Gastroesophageal sphincter (tissue), 4 donors: ENCODE measurements at regions not wholly inside any gene's neighbourhood (a gene's known extent, or its start where the extent isn't known, plus 50 kb on each side); places are given as distances from the start of the nearest gene placed in this dataset.

Experiments
- ATAC-seq: fragments of 150-250 bp; one replicate; pipeline ENCODE4 v1.9.1; 2016; ENCODE audit warnings: mild to moderate bottlenecking, moderate library complexity
- H3K27ac ChIP-seq, 4 donors: fragments of 200-600 bp; sonication (generic) in 3 of 4; 1 replicate in 3 of 4; 2 replicates in 1 of 4; pipeline ENCODE4 v1.5.1; 2016 to 2019
- H3K27me3 ChIP-seq: fragments of 200-600 bp; sonication (generic); one replicate; pipeline ENCODE4 v1.5.1; 2019
- H3K36me3 ChIP-seq, 2 donors: fragments of 200-600 bp; sonication (generic); one replicate each; pipeline ENCODE4 v1.5.1; 2019; ENCODE audit warnings: control low read depth in 1 of 2
- H3K4me1 ChIP-seq, 3 donors: fragments of 200-600 bp; sonication (generic); 1 replicate in 2 of 3; 2 replicates in 1 of 3; pipeline ENCODE4 v1.5.1; 2016 to 2019; ENCODE audit warnings: control low read depth in 2 of 3
- H3K4me3 ChIP-seq, 2 donors: fragments of 200-600 bp; sonication (generic); one replicate each; pipeline ENCODE4 v1.5.1; 2019; ENCODE audit warnings: mild to moderate bottlenecking in 1 of 2, moderate library complexity in 1 of 2
- H3K9me3 ChIP-seq, 3 donors: fragments of 200-600 bp; sonication (generic); one replicate each; pipeline ENCODE4 v1.5.1; 2017 to 2019; ENCODE audit warnings: control low read depth in 2 of 3
- EP300 ChIP-seq: sonication (generic); formaldehyde crosslinking; IDR thresholded peaks from one replicate; pipeline ENCODE4 v1.6.1; 2017; ENCODE audit warnings: antibody characterized with exemption, mild to moderate bottlenecking
- POLR2A ChIP-seq, 2 donors: fragments of 450-650 bp; IDR thresholded peaks; one replicate each; pipeline ENCODE4 v1.6.1; 2017; ENCODE audit warnings: antibody characterized with exemption in 2 of 2, mild to moderate bottlenecking in 2 of 2, moderate library complexity in 1 of 2
- POLR2AphosphoS5 ChIP-seq: sonication (generic); formaldehyde crosslinking; IDR thresholded peaks from one replicate; pipeline ENCODE4 v1.6.1; 2017; ENCODE audit warnings: antibody characterized with exemption
- WGBS, 2 donors: methylation state at CpG; one replicate each; pipeline ENCODE4 v1.1.5; 2018; ENCODE audit warnings: low coverage in 1 of 2; 5-methylcytosine and 5-hydroxymethylcytosine counted together
- TF ChIP-seq, protein P1 (sequence below), 4 experiments: fragments of 200-600 bp in 2 of 4; fragments of 450-650 bp in 2 of 4; sonication (generic) in 1 of 4; IDR thresholded peaks; one replicate each; pipeline ENCODE4 v1.5.1; 2017 to 2019; ENCODE audit warnings: antibody characterized with exemption in 4 of 4, mild to moderate bottlenecking in 2 of 4, moderate library complexity in 2 of 4

GRCh38 chr9:82122731-82123130 lies 134.2 kb downstream of the SPATA31D1 start:
- TF ChIP-seq POLR2AphosphoS5 (no peak), EP300 (no peak), POLR2A (IDR thresholded peaks at IDR 0.05) (no peak)
- TF ChIP-seq, protein P1, sequence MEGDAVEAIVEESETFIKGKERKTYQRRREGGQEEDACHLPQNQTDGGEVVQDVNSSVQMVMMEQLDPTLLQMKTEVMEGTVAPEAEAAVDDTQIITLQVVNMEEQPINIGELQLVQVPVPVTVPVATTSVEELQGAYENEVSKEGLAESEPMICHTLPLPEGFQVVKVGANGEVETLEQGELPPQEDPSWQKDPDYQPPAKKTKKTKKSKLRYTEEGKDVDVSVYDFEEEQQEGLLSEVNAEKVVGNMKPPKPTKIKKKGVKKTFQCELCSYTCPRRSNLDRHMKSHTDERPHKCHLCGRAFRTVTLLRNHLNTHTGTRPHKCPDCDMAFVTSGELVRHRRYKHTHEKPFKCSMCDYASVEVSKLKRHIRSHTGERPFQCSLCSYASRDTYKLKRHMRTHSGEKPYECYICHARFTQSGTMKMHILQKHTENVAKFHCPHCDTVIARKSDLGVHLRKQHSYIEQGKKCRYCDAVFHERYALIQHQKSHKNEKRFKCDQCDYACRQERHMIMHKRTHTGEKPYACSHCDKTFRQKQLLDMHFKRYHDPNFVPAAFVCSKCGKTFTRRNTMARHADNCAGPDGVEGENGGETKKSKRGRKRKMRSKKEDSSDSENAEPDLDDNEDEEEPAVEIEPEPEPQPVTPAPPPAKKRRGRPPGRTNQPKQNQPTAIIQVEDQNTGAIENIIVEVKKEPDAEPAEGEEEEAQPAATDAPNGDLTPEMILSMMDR (IDR thresholded peaks at IDR 0.05): no peak
- H3K27ac ChIP-seq: no peak overlapping the region
- H3K9me3 ChIP-seq: no peaks in the 10 kb centered on the region
- H3K27me3 ChIP-seq: no peaks in the 10 kb centered on the region
- no peaks in the 10 kb centered on the region for H3K36me3 ChIP-seq
- ATAC-seq: no peak
- H3K4me3 ChIP-seq: no peak overlapping the region
- peaks cover 0 to 8% (median under 1%) of the 10 kb centered on the region in 3 donors for H3K4me1 ChIP-seq

GRCh38 chr9:82124090-82124489 lies 135.5 kb downstream of the SPATA31D1 start:
- ATAC-seq: no peak
- TF ChIP-seq EP300 (no peak), POLR2A (IDR thresholded peaks at IDR 0.05) (no peak), POLR2AphosphoS5 (no peak)
- TF ChIP-seq, protein P1 (IDR thresholded peaks at IDR 0.05): no peak
- no peak overlapping the region for H3K27ac ChIP-seq
- peaks cover 0 to 6% (median 0%) of the 10 kb centered on the region in 3 donors for H3K4me1 ChIP-seq
- H3K9me3 ChIP-seq: no peaks in the 10 kb centered on the region
- no peaks in the 10 kb centered on the region for H3K36me3 ChIP-seq
- H3K4me3 ChIP-seq: no peak overlapping the region
- no peaks in the 10 kb centered on the region for H3K27me3 ChIP-seq
- WGBS, 2 donors: 72 to 85% methylated on average over 3 of the region's 3 CpGs

GRCh38 chr9:82126256-82126655 lies 137.7 kb downstream of the SPATA31D1 start:
- H3K9me3 ChIP-seq: no peaks in the 10 kb centered on the region
- H3K4me3 ChIP-seq: no peak overlapping the region
- no peaks in the 10 kb centered on the region for H3K27me3 ChIP-seq
- TF ChIP-seq, protein P1 (IDR thresholded peaks at IDR 0.05): no peak
- TF ChIP-seq EP300 (no peak), POLR2AphosphoS5 (no peak), POLR2A (IDR thresholded peaks at IDR 0.05) (no peak)
- ATAC-seq: no peak
- no peaks in the 10 kb centered on the region for H3K36me3 ChIP-seq
- H3K27ac ChIP-seq: no peak overlapping the region
- peaks cover 0 to 6% (median 0%) of the 10 kb centered on the region in 3 donors for H3K4me1 ChIP-seq
- 50 to 56% methylated on average over 2 to 3 of the region's 3 CpGs for WGBS, 2 donors

DNA sequence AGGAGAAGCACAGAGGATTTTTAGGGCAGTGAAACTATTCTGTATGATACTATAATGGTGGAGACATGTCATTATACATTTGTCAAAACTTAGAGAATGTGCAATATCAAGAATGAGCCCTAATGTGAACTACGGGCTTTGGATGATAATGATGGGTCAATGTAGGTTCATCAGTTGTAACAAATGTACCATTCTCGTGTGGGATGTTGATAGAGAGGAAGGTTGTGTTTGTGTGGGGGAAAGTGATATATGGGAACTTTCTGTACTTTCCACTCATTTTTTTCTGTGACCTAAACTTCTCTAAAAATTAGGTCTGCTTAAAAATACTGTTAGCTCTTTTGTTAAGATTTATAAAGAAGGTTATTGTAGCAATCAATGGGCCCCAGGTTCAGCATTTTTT lies 138.9 kb downstream of the SPATA31D1 start:
- WGBS, 2 donors: 87 to 95% methylated on average over 2 of the region's 2 CpGs
- Histone ChIP-seq H3K27ac (no peak overlapping the region), H3K4me1 (peaks cover 0 to 6% (median 0%) of the 10 kb centered on the region in 3 donors), H3K4me3 (no peak overlapping the region), H3K36me3 (no peaks in the 10 kb centered on the region), H3K9me3 (no peaks in the 10 kb centered on the region), H3K27me3 (no peaks in the 10 kb centered on the region)
- ATAC-seq: no peak
- TF ChIP-seq EP300 (no peak), POLR2AphosphoS5 (no peak), POLR2A (IDR thresholded peaks at IDR 0.05) (no peak)
- TF ChIP-seq, protein P1 (IDR thresholded peaks at IDR 0.05): no peak

DNA sequence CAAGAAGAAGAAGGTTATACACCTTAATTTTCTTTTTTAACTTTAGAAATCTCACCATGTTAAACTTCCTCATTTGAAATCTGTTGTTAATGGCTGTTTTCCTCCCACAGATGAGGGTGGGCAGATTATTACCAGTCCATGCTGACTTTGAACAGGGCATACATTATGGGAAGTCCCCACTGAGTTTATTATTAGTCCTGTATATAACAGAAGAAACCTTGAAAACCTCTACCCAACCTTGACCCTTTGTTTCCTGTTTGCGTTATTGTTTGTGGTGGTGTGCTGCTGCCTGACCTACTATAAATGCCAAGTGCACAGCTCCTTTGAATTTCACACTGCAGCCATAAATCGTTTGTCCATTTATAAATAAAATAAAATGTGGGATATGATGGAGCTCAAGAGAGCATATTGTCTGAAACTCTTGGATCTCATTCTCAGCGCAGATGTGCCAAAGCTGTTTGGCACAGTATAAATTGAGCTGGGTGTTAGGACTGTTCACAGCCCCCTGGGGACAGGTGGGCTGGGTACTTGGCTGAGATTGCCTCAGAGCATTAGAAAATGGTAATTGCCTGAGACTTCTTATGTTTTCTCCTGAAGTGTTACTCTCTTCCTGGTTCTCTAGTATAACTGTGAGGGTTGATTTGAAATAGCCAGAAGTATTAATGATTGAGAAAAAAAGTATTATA lies 139.6 kb downstream of the SPATA31D1 start:
- TF ChIP-seq POLR2AphosphoS5: no peak
- TF ChIP-seq POLR2A (IDR thresholded peaks at IDR 0.05): no peak
- no peak for TF ChIP-seq EP300
- TF ChIP-seq, protein P1 (IDR thresholded peaks at IDR 0.05): no peak
- no peak overlapping the region for H3K4me3 ChIP-seq
- H3K27ac ChIP-seq: no peak overlapping the region
- H3K27me3 ChIP-seq: no peaks in the 10 kb centered on the region
- ATAC-seq: no peak
- peaks cover 0 to 6% (median 0%) of the 10 kb centered on the region in 3 donors for H3K4me1 ChIP-seq
- H3K9me3 ChIP-seq: no peaks in the 10 kb centered on the region
- 30 to 49% methylated on average over 3 of the region's 3 CpGs for WGBS, 2 donors
- H3K36me3 ChIP-seq: no peaks in the 10 kb centered on the region
